Spleen (tissue), 7 donors: ENCODE measurements at regions not wholly inside any gene's neighbourhood (a gene's known extent, or its start where the extent isn't known, plus 50 kb on each side); places are given as distances from the start of the nearest gene placed in this dataset.

Experiments
- CTCF ChIP-seq, 11 experiments: fragments of 200-600 bp in 7 of 11; fragments of 450-650 bp in 4 of 11; sonication (generic) in 4 of 11; IDR thresholded peaks in 8 of 11; conservative IDR thresholded peaks in 3 of 11; 1 replicate in 7 of 11; 2 replicates in 4 of 11; pipeline versions ENCODE4 v1.4.0 to v1.8.0; 2016 to 2021; ENCODE audit warnings: antibody characterized with exemption in 11 of 11, inconsistent platforms in 4 of 11, mild to moderate bottlenecking in 1 of 11
- POLR2A ChIP-seq, 3 donors: fragments of 450-650 bp; IDR thresholded peaks; one replicate each; pipeline ENCODE4 v1.5.1; 2017; ENCODE audit warnings: antibody characterized with exemption in 3 of 3, mild to moderate bottlenecking in 1 of 3
- POLR2AphosphoS5 ChIP-seq, 3 donors: sonication (generic); formaldehyde crosslinking; IDR thresholded peaks; one replicate each; pipeline ENCODE4 v1.5.1; 2017; ENCODE audit warnings: antibody characterized with exemption in 3 of 3
- donor health status: DM: no; HTN: no; CAD: no; lungs with moderate emphysema.
- donor health status: DM: no; HTN: no; CAD: no.
- donor health status: DM: no; HTN: no; CAD: no.

DNA sequence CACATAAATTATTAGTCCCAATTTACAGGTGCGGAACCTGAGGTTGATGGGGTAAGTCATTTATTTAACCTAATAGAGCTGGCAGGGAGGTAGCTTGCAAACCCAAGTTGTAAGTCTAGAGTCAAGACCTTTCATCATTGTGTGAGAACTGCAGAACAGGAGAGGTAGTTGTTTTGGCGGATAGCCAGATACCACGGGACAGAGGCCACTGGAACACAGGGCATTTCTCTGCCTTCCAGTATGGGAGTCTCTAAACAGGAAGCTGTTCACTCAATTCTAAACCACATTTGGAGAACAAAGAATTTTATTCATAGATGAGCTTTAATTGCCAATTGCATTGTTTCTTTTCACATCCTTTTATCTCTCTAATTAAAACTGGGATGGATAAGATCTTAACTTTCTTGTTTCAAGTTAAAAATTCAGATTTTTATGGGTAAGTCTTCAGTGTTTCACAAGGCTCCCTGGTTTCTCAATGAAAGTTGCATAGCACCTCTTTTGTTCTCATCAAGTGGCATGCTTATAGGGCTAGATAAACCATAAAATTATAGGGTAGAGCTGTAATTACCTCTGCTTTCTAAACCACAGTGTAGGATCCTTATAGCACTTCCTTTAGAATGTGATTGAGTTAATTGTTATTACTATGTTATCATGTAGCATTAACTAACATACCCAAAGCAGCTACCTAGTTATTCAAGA is 489.0 kb downstream of the GATA3 start:
- no peak for TF ChIP-seq POLR2AphosphoS5 (IDR thresholded peaks at IDR 0.05)
- no peak for TF ChIP-seq CTCF (IDR thresholded peaks at IDR 0.05 in 8 of 11, conservative IDR thresholded peaks at IDR 0.05 in 3 of 11)
- no peak for TF ChIP-seq POLR2A (IDR thresholded peaks at IDR 0.05)
